LNCaP clone FGC (cell line): ENCODE measurements at regions not wholly inside any gene's neighbourhood (a gene's known extent, or its start where the extent isn't known, plus 50 kb on each side); places are given as distances from the start of the nearest gene placed in this dataset.

Source experiments
- DNase-seq: peaks from one replicate; pipeline ENCODE4 v3.0.0-alpha.2; 2011; ENCODE audit warnings: low read depth
- H3K4me3 ChIP-seq: 2 replicates; pipeline ENCODE4 v1.5.1; 2011; ENCODE audit warnings: mild to moderate bottlenecking, low read depth, low read length, control low read depth
- TF ChIP-seq, protein P1 (sequence below): IDR thresholded peaks from 2 replicates; pipeline ENCODE4 v1.5.1; 2012; ENCODE audit warnings: mild to moderate bottlenecking; ENCODE audit not compliant: control insufficient read depth, insufficient read depth; ENCODE audit errors: extremely low read depth

GRCh38 chr18:65363911-65364632, 386.7 kb upstream of the CDH7 start:
- TF ChIP-seq, protein P1, sequence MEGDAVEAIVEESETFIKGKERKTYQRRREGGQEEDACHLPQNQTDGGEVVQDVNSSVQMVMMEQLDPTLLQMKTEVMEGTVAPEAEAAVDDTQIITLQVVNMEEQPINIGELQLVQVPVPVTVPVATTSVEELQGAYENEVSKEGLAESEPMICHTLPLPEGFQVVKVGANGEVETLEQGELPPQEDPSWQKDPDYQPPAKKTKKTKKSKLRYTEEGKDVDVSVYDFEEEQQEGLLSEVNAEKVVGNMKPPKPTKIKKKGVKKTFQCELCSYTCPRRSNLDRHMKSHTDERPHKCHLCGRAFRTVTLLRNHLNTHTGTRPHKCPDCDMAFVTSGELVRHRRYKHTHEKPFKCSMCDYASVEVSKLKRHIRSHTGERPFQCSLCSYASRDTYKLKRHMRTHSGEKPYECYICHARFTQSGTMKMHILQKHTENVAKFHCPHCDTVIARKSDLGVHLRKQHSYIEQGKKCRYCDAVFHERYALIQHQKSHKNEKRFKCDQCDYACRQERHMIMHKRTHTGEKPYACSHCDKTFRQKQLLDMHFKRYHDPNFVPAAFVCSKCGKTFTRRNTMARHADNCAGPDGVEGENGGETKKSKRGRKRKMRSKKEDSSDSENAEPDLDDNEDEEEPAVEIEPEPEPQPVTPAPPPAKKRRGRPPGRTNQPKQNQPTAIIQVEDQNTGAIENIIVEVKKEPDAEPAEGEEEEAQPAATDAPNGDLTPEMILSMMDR: no peak
- DNase-seq: no peak
- H3K4me3 ChIP-seq: no peak overlapping the region

GRCh38 chr18:65363011-65363410, 387.8 kb upstream of the CDH7 start:
- no peak for DNase-seq
- TF ChIP-seq, protein P1: no peak
- H3K4me3 ChIP-seq: no peak overlapping the region

DNA sequence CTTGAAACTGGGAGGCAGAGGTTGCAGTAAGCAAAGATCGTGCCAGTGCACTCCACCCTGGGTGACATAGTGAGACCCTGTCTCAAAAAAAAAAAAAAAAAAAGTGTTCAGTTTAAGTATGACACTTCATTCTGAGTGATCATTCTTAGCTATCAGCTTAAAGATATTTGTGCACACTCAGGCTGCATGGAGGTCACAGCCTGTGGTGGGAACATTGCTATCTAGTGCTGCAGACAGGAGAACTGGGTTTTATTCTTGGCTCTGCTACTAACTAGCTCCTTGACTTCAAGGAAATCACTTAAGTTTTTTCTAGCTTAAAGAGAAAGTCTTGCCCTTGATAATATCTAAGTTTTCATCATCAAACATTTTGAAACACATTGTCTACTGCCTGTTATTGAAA, 391.3 kb upstream of the CDH7 start:
- H3K4me3 ChIP-seq: no peak overlapping the region
- TF ChIP-seq, protein P1: no peak
- no peak for DNase-seq

- TF ChIP-seq, protein P1: no peak
- no peak overlapping the region for H3K4me3 ChIP-seq
- DNase-seq: no peak
Observed at GRCh38 chr18:65358306-65358705, 392.5 kb upstream of the CDH7 start.

DNA sequence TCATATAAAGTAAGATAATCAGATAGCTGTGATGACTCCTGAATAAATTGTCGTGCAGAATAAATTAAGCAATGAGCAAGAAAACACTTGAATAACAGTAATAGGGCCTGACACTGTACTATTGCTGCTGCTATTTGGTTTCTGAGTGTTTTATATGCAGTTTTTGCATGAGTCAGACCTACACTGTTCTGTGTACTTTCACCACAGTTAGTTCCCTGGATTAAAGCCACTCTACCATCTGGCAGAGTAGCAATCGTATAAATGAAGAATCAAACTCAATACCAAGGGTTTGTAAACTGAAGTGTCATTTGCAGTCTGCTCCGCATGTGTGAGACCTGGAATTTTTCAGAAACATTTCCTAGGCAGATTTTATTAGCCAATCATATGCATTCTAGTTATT, 398.6 kb upstream of the CDH7 start:
- DNase-seq: no peak
- H3K4me3 ChIP-seq: no peak overlapping the region
- TF ChIP-seq, protein P1: no peak

GRCh38 chr18:65349635-65350034, 401.2 kb upstream of the CDH7 start:
- TF ChIP-seq, protein P1: no peak
- no peak overlapping the region for H3K4me3 ChIP-seq
- DNase-seq: no peak

GRCh38 chr18:65347446-65347845, 403.4 kb upstream of the CDH7 start:
- DNase-seq: no peak
- H3K4me3 ChIP-seq: no peak overlapping the region
- TF ChIP-seq, protein P1: no peak
